ENCODE measurements at regions not wholly inside any gene's neighbourhood (a gene's known extent, or its start where the extent isn't known, plus 50 kb on each side); places are given as distances from the start of the nearest gene placed in this dataset.

GRCh38 chr7:36010656-36011587, 142.1 kb upstream of the EEPD1 start:
- H3K4me3 ChIP-seq (replicated peaks; ENCODE audit: low read depth, low read length) = no peak overlapping the region
- TF ChIP-seq CTCF (IDR thresholded peaks at IDR 0.05; ENCODE audit: low read depth, low read length, missing control alignments) = no peak
- no peak for DNase-seq (ENCODE audit: extremely low read depth, low read depth)

GRCh38 chr7:36011588-36011965, 141.5 kb upstream of the EEPD1 start:
- no peak for DNase-seq (ENCODE audit: extremely low read depth, low read depth)
- no peak overlapping the region for H3K4me3 ChIP-seq (replicated peaks; ENCODE audit: low read depth, low read length)
- TF ChIP-seq CTCF (IDR thresholded peaks at IDR 0.05; ENCODE audit: low read depth, low read length, missing control alignments) = no peak

GRCh38 chr7:36013246-36014014, 139.6 kb upstream of the EEPD1 start:
- no peak for TF ChIP-seq CTCF (IDR thresholded peaks at IDR 0.05; ENCODE audit: low read depth, low read length, missing control alignments)
- no peak for DNase-seq (ENCODE audit: extremely low read depth, low read depth)
- no peak overlapping the region for H3K4me3 ChIP-seq (replicated peaks; ENCODE audit: low read depth, low read length)

GRCh38 chr7:36014961-36015360, 138.1 kb upstream of the EEPD1 start:
- no peak for TF ChIP-seq CTCF (IDR thresholded peaks at IDR 0.05; ENCODE audit: low read depth, low read length, missing control alignments)
- DNase-seq (ENCODE audit: extremely low read depth, low read depth) = no peak
- no peak overlapping the region for H3K4me3 ChIP-seq (replicated peaks; ENCODE audit: low read depth, low read length)

- no peak for DNase-seq (ENCODE audit: extremely low read depth, low read depth)
- no peak overlapping the region for H3K4me3 ChIP-seq (replicated peaks; ENCODE audit: low read depth, low read length)
- no peak for TF ChIP-seq CTCF (IDR thresholded peaks at IDR 0.05; ENCODE audit: low read depth, low read length, missing control alignments)
Measured at GRCh38 chr7:36015733-36016132, 137.3 kb upstream of the EEPD1 start.

- H3K4me3 ChIP-seq (replicated peaks; ENCODE audit: low read depth, low read length) = no peak overlapping the region
- DNase-seq (ENCODE audit: extremely low read depth, low read depth) = no peak
- TF ChIP-seq CTCF (IDR thresholded peaks at IDR 0.05; ENCODE audit: low read depth, low read length, missing control alignments) = no peak
Measured at GRCh38 chr7:36016648-36017047, 136.4 kb upstream of the EEPD1 start.

All from HFF-Myc (cell line).